ENCODE measurements at regions not wholly inside any gene's neighbourhood (a gene's known extent, or its start where the extent isn't known, plus 50 kb on each side); places are given as distances from the start of the nearest gene placed in this dataset.

- no peak overlapping the region for H3K4me3 ChIP-seq (ENCODE audit: low read depth, low read length)
- DNase-seq (ENCODE audit: low read depth) = no peak
Measured at GRCh38 chr15:67918205-67918861, 78.5 kb upstream of the RNU6-1 start.

GRCh38 chr15:67920524-67921240, 80.8 kb upstream of the RNU6-1 start:
- H3K4me3 ChIP-seq (ENCODE audit: low read depth, low read length) = no peak overlapping the region
- no peak for DNase-seq (ENCODE audit: low read depth)
- TF ChIP-seq, protein P1, sequence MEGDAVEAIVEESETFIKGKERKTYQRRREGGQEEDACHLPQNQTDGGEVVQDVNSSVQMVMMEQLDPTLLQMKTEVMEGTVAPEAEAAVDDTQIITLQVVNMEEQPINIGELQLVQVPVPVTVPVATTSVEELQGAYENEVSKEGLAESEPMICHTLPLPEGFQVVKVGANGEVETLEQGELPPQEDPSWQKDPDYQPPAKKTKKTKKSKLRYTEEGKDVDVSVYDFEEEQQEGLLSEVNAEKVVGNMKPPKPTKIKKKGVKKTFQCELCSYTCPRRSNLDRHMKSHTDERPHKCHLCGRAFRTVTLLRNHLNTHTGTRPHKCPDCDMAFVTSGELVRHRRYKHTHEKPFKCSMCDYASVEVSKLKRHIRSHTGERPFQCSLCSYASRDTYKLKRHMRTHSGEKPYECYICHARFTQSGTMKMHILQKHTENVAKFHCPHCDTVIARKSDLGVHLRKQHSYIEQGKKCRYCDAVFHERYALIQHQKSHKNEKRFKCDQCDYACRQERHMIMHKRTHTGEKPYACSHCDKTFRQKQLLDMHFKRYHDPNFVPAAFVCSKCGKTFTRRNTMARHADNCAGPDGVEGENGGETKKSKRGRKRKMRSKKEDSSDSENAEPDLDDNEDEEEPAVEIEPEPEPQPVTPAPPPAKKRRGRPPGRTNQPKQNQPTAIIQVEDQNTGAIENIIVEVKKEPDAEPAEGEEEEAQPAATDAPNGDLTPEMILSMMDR (IDR thresholded peaks at IDR 0.05; ENCODE audit: insufficient read depth, low read length) = no peak

More at GRCh38 chr15:67918205-67918861, 78.5 kb upstream of the RNU6-1 start:
- TF ChIP-seq, protein P1 (IDR thresholded peaks at IDR 0.05; ENCODE audit: insufficient read depth, low read length) = no peak

GRCh38 chr15:67922106-67922675, 82.3 kb upstream of the RNU6-1 start:
- no peak overlapping the region for H3K4me3 ChIP-seq (ENCODE audit: low read depth, low read length)
- DNase-seq (ENCODE audit: low read depth) = no peak
- TF ChIP-seq, protein P1 (IDR thresholded peaks at IDR 0.05; ENCODE audit: insufficient read depth, low read length) = no peak

DNA sequence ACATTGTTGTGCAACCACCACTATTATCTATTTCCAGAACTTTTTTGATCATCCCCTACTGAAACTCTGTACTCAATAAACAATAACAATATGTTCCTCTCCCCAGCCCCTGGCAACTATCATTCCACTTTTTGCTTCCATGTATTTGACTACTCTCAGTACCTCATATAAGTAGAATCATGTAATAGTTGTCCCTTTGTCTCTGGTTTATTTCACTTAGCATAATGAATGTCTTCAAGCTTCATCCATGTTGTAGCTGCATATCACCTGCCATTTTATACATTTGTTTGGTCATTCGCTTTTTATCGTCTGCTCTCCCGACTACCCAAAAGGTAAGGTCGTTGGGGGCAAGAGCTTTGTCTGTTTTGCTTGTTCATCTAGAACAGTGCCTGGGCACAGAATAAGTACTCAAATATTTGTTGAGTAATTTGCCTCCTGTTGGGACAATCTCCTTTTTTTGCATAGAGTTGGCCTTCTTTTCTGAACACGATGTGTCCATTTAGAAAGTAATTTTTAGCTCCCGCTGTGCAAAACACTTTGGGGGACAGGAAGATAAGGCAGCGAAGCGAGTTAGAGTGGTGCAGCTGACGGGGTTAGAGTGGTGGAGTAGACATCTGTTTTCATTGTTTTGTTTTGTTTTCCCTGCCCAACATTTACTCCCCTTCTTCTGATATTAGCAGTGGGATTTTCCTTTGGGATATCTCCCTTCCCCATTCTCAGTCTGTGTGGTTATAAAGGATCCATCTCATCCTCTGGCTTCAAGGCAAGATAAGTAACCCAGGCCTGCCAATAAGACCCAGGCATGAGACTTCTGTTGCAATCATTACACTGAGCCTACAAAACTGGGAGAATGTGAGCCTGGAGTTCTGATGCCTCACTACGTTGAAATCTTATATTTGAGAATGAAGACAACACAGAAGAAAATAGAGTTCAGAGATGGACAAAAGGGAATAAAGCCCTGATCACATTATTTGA, 83.4 kb upstream of the RNU6-1 start:
- no peak overlapping the region for H3K4me3 ChIP-seq (ENCODE audit: low read depth, low read length)
- TF ChIP-seq, protein P1 (IDR thresholded peaks at IDR 0.05; ENCODE audit: insufficient read depth, low read length) = no peak
- DNase-seq (ENCODE audit: low read depth) = peak; percentile 74

DNA sequence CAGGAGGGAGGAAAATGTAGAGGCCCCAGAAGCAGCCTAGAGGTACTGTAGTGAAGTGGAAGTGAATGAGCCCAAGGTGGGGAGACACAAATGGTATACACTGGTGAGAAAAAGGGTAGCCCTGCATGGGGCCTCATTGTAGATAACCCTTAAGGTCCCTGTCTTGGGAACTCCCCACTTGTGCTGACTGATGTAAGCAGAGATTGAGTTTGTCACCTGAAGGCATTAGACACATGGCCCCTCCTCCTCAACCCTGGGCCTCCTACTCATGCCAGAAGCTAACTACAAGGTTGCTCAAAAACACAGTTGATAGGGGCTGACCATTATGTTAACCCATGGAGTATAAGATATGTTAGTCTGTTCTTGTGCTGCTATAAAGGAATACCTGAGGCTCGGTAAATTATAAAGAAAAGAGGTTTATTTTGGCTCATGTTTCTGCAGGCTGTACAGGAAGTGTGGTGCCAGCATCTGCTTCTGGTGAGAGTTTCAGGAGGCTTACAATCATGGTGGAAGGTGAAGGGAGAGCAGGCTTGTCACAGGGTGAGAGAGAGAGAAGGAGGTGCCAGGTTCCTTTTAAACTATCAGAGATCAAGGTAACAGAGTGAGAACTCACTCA, 84.6 kb upstream of the RNU6-1 start:
- no peak overlapping the region for H3K4me3 ChIP-seq (ENCODE audit: low read depth, low read length)
- no peak for DNase-seq (ENCODE audit: low read depth)
- TF ChIP-seq, protein P1 (IDR thresholded peaks at IDR 0.05; ENCODE audit: insufficient read depth, low read length) = no peak

- no peak for DNase-seq (ENCODE audit: low read depth)
- no peak overlapping the region for H3K4me3 ChIP-seq (ENCODE audit: low read depth, low read length)
- TF ChIP-seq, protein P1 (IDR thresholded peaks at IDR 0.05; ENCODE audit: insufficient read depth, low read length) = no peak
Measured at GRCh38 chr15:67925182-67925581, 85.3 kb upstream of the RNU6-1 start.
